Activated T-helper 2 cell treated with anti-CD3 and anti-CD28 coated beads, Interferon-gamma antibody, Interleukin-2, Interleukin-4, amounts not matched to agents 10 μg/mL and 5 μg/mL and 100 μg/mL, durations not matched to agents 14 hours and 24 hours and 36 hours (primary cell): ENCODE measurements at regions not wholly inside any gene's neighbourhood (a gene's known extent, or its start where the extent isn't known, plus 50 kb on each side); places are given as distances from the start of the nearest gene placed in this dataset.

Source experiments
- DNase-seq: peaks from one replicate; pipeline ENCODE4 v3.0.0; 2021; ENCODE audit warnings: low spot score
- H3K27ac Mint-ChIP-seq: one replicate; pipeline ENCODE4 v1.8.0; 2021; ENCODE audit warnings: mixed read lengths
- H3K27me3 Mint-ChIP-seq: one replicate; pipeline ENCODE4 v1.8.0; 2021; ENCODE audit warnings: low read depth, mixed read lengths
- H3K36me3 Mint-ChIP-seq: one replicate; pipeline ENCODE4 v1.8.0; 2021; ENCODE audit warnings: low read depth, mixed read lengths
- H3K4me1 Mint-ChIP-seq: one replicate; pipeline ENCODE4 v1.8.0; 2021; ENCODE audit warnings: low read depth, mixed read lengths
- H3K4me3 Mint-ChIP-seq: one replicate; pipeline ENCODE4 v1.8.0; 2021; ENCODE audit warnings: low read depth, mild to moderate bottlenecking, moderate library complexity, mixed read lengths
- H3K9me3 Mint-ChIP-seq: one replicate; pipeline ENCODE4 v1.8.0; 2021; ENCODE audit warnings: mixed read lengths
- intact Hi-C: fragments of 100-400 bp; cut with micrococcal nuclease; formaldehyde crosslinking; loops from one replicate; pipeline ENCODE4 v1.15.1; 2023

GRCh38 chr13:60338754-60339153 is 58.3 kb upstream of the TDRD3 start:
- no peak for DNase-seq
- Mint-ChIP-seq H3K4me1 (no peaks in the 10 kb centered on the region), H3K27me3 (peaks cover 21% of the 10 kb centered on the region), H3K27ac (no peak overlapping the region), H3K9me3 (no peaks in the 10 kb centered on the region), H3K4me3 (no peak overlapping the region), H3K36me3 (no peaks in the 10 kb centered on the region)
- intact Hi-C loops, result no loop called here

GRCh38 chr13:60343978-60344377 is 53.0 kb upstream of the TDRD3 start:
- DNase-seq, result no peak
- no peaks in the 10 kb centered on the region for H3K36me3 Mint-ChIP-seq
- H3K4me1 Mint-ChIP-seq, result peaks cover 3% of the 10 kb centered on the region
- H3K9me3 Mint-ChIP-seq, result no peaks in the 10 kb centered on the region
- no peak overlapping the region for H3K4me3 Mint-ChIP-seq
- no peak overlapping the region for H3K27ac Mint-ChIP-seq
- peaks cover 14% of the 10 kb centered on the region for H3K27me3 Mint-ChIP-seq
- intact Hi-C loops, result no loop called here

GRCh38 chr13:60347174-60347573 is 49.8 kb upstream of the TDRD3 start:
- H3K36me3 Mint-ChIP-seq, result no peaks in the 10 kb centered on the region
- H3K4me1 Mint-ChIP-seq, result peaks cover 3% of the 10 kb centered on the region
- H3K27me3 Mint-ChIP-seq, result peaks cover 11% of the 10 kb centered on the region
- intact Hi-C loops, result no loop called here
- no peak overlapping the region for H3K27ac Mint-ChIP-seq
- no peak overlapping the region for H3K4me3 Mint-ChIP-seq
- no peak for DNase-seq
- H3K9me3 Mint-ChIP-seq, result no peaks in the 10 kb centered on the region
